GM10266 (cell line): ENCODE measurements at regions not wholly inside any gene's neighbourhood (a gene's known extent, or its start where the extent isn't known, plus 50 kb on each side); places are given as distances from the start of the nearest gene placed in this dataset.
A peak's percentile ranks its signal among the peaks of the same experiment; 100 is the strongest.

Source experiments
- DNase-seq: peaks from one replicate; pipeline ENCODE4 v3.0.0; 2012; ENCODE audit errors: extremely low spot score
- CTCF ChIP-seq: IDR thresholded peaks from 2 replicates; pipeline ENCODE4 v1.5.1; 2012; ENCODE audit warnings: mild to moderate bottlenecking, low read depth; ENCODE audit not compliant: control insufficient read depth, insufficient read depth; ENCODE audit errors: missing control alignments

DNA sequence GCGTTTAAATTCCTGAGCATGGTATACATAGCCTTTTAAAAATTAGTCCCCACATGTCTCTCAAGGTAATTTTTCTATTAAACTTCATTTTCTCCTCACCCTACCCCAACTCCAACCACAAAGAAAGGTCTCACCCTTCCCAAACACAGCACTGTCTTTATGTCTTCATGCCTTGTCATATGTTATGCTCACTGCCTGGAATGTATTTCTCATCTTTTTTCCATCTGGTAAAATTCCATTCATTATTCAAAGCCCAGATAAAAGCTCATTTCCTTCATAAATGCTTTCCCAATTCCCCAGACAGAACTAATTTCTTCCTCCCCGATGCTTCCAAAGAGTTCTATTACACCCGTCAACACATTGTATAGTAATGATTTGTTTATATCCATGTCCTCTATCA is 302.0 kb downstream of the ALDH8A1 start:
- TF ChIP-seq CTCF = no peak
- DNase-seq = no peak

GRCh38 chr6:134642819-134643218 is 307.1 kb downstream of the ALDH8A1 start:
- TF ChIP-seq CTCF = no peak
- no peak for DNase-seq

DNA sequence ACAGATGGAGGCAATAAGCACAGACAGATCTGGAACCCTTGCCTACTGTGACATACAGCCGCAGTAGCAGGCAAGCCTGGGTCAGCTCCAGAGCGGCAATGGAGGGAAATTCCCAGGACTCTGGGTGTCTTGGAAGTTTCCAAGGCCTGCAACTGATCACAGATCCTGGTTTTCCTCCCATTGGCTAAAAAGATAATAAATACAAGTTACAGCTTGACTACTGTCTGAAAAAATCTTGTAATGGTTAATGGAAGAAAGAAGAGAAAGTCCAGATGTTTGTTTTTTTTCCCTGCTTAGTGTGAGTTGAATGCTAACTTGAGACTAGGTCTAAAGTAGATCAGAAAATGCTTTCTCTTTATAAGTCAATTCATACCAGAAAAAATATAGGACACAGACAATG is 307.6 kb downstream of the ALDH8A1 start:
- DNase-seq = no peak
- TF ChIP-seq CTCF = no peak

DNA sequence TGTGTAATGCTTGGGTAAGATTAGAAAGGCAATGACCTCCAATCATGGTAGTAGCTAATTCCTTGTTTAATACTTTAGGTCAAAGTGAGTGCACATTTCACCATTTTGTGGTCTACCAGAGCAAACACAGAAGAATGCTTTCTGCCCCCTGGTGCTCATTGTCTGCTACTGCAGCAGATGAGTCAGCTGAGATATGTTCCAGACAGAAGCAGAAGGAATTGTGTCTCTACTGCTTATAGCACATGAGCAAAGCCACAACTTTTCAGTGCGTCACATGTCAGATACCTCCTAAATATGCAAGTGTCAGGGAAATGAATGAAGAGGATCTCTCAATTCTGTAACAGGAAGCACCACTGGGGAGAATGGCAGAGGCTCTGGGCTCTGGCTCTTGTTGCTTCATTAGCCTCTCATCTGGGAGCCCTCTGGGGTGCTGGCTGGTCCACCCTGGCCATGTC is 308.9 kb downstream of the ALDH8A1 start:
- TF ChIP-seq CTCF = peak; percentile 89

DNA sequence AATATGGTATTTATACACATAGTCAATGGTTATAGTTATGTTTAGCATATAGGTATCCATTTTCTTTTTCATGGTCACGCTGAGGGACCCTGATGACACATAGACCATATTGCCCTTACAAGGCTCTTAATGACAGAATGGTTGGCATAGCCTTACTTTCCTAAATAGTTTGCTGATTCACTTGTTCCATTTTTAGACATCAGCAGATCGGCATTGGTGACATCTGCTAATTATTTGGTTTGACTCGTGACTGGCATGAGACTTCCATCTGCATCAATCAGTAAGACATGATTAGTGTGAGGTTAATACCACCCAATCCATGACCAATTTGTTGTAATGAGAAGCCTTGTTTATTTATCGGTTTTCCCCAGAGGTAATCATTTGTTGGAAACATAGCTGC is 309.7 kb downstream of the ALDH8A1 start:
- TF ChIP-seq CTCF = no peak

More for the DNA sequence above, 308.9 kb downstream of the ALDH8A1 start:
- peak; percentile 70 for DNase-seq

DNA sequence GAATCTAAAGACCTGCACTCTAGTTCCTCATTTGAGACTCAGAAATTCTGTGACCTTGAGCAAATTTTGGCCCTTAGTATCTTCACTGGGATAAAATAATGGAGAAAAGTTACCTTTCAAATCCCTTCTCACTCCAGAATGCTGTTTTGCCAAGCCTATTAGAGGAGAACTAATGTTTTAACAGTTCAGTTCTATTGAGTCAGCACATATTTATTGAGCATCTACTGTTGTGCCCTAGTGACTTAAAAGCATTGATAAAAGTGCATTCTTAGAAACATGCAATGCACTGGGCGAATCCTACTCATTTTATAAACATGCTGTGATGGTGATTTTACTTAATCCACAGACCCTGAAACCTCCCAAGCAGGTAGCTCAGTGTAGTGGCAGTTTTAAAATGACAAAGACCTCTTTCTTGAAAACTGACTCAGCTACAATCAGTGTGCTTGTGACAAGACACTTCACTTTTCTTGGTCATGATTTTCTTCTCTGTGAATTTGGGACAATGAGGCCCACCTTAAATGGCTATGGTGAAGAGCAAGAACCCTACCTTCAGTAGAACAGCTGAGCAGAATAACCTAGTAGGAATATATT is 312.0 kb downstream of the ALDH8A1 start:
- no peak for DNase-seq
- TF ChIP-seq CTCF = no peak

More for the DNA sequence above, 309.7 kb downstream of the ALDH8A1 start:
- no peak for DNase-seq

DNA sequence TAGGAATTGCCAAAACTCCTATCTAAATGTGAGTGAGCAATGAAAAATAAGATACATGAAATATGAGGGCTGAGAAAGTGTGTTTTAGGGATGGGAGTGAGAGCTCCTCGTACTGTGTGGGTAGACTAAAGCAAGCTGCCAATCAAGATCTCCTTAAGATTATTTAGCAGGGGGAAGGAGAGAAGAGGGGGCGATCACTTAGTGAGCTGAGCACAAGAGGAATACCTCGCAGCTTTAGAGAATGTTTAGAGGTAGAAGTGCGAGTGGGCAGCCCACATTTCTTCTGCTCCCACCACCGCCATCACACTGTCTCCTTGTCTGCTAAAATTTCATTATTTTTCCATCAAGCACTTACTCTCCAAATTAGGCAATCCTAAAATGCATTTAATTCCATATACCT is 312.6 kb downstream of the ALDH8A1 start:
- DNase-seq = no peak
- no peak for TF ChIP-seq CTCF
